Middle frontal gyrus (tissue), 1 donor: ENCODE measurements at regions not wholly inside any gene's neighbourhood (a gene's known extent, or its start where the extent isn't known, plus 50 kb on each side); places are given as distances from the start of the nearest gene placed in this dataset.

Experiments
- DNase-seq: peaks from one replicate; pipeline ENCODE4 v3.0.0-alpha.2; 2015; ENCODE audit warnings: low spot score; ENCODE audit errors: extremely low spot score

DNA sequence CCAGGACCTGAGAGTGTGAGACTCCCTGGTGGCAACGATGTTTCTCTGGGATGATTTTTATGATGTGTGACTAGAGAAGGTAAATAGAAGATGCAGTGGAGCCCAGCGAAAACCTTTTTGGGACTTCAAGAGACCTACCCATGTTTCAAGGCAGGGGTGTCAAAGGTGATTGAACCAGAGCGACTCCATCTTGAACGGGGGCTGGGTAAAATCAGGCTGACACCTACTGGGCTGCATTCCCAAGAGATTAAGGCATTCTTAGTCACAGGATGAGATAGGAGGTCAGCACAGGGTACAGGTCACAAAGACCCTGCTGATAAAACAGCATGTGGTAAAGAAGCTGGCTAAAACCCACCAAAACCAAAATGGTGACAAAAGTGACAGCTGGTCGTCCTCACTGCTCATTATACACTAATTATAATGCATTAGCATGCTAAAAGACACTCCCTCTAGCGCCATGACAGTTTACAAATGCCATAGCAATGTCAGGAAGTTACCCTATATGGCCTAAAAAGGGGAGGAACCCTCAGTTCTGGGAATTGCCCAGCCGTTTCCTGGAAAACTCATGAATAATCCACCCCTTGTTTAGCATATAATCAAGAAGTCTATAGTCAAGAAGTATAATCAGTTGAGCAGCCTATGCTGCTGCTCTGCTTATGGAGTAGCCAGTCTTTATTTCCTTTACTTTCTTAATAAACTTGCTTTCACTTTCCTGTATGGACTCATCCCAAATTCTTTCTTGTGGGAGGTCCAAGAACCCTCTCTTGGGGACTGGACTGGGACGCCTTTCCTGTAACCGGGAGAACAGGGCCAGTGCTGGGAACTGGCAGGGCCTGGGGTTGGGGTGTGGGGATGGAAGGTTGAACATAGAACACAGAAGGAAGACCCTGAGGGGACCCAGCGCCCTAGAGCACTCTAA is 526.4 kb downstream of the QKI start:
- DNase-seq: no peak

DNA sequence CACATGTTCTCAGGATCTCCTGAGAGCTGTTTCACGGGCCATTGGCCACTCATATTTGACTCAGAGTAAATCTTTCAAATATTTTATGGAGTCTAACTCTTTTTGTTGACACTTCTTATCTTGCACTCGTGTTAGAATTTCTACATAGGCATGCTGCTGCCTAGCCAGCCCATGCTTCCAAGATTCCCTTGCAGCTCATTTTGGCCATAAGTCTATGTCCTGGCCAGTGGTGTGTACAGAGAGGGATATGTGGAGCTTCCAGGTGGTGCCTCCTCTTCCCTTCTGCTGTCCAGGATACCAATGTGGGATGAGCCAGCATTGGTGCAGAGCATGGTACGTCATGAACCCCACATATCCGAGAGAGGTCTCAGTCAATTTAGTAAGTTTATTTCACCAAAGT is 522.6 kb downstream of the QKI start:
- DNase-seq: no peak

DNA sequence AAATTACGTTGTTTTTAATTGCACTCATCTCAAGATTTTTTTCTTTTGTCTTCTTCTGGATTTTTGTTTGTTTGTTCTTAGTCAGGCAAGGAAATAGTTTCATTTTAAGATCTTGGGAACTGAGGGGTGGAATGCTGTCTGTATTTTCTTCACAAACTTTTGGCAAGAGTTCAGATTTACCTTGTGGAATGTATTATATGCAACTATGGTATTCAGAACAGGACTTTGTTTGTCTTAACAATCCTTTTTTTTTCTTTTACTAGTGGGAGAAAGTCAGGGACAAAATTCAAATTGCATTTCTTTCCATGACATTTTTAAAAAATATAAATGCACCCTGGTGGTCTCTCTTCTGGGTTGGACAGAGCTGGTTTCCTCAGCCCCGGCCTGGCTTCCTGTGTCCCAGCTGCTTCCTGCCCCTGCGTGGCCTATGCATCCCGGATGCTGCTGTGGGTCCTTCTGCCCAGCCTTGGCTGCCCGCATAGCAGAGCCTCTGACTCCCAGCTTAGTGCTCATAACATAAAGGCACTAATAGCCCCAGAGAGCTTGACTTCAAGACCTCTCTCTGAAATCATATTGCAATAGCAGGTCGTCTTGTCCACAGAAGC is 520.7 kb downstream of the QKI start:
- no peak for DNase-seq

DNA sequence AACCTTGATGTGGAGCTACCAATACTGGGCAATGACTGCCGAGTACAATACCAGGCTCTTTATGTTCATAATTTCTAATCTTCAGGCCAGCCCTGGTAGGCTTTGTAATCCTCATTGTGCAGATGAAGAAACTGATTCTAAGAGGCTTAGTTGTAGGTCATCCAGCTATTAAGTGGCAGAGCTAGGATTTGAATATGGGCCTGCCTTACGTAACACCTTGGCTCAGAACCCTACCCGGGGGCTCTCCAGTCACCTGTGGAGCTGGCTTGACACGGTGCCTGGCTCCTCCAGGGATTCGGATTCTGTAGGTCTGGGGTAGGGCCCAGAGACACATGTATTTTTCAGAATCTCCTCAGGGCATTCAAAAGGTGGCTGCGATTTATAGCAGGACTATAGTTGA is 515.5 kb downstream of the QKI start:
- no peak for DNase-seq

DNA sequence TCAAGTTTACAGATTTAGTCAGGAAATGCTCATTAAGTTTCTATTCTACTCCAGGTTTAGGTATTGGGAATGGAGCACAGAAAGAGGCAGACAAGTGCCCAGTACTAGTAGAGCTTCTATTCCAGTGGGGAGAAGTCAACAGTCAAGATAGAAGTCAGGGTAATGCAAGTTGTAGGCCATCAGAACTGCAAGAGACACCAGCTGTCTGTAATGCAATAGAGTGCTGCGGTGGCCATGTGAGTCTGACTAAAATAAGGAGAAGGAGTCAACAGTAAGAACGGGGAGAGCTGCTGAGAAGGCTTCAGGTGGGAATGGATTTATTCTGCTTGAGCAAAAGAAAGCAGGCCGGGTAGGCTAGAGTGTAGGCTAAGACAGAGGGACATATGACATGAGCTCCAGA is 515.0 kb downstream of the QKI start:
- no peak for DNase-seq

DNA sequence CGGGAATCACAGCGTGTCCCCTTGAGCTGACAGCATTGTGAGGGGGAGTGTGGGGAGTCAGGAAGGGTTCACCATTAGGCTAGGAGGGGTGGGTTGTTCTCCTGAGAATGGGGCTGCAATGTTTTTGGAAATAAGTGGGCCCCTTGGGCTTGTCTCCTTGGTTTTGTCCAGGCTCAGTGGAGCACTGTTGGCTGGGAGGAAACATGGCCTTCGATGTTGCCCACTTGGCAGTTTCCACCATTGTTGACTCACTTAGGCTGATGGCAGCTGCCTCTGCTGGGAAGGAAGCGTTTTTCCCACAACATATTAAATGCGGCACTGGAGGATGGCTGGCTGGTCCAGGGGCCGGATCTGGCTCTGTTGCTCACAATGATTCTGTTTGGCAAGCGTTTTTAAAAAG is 512.1 kb downstream of the QKI start:
- no peak for DNase-seq

DNA sequence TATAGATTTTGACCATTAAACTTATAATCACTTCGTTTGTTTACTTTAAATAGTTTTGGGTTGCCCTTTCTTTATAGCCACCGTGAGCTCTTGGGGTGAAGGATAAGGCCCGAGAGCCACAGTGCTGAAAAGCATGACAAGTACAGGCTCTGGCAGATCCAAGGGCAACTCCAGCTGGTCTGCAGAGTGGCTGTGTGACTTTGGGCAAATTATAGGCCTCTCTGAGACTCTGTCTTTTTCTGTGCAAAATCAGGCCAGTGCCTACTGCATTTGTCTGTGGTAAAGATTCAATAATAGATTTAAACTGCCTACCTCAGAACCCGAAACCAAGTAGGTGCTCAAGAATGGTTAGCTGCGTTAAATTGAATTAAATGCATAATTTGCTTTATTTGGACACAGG is 511.3 kb downstream of the QKI start:
- no peak for DNase-seq

DNA sequence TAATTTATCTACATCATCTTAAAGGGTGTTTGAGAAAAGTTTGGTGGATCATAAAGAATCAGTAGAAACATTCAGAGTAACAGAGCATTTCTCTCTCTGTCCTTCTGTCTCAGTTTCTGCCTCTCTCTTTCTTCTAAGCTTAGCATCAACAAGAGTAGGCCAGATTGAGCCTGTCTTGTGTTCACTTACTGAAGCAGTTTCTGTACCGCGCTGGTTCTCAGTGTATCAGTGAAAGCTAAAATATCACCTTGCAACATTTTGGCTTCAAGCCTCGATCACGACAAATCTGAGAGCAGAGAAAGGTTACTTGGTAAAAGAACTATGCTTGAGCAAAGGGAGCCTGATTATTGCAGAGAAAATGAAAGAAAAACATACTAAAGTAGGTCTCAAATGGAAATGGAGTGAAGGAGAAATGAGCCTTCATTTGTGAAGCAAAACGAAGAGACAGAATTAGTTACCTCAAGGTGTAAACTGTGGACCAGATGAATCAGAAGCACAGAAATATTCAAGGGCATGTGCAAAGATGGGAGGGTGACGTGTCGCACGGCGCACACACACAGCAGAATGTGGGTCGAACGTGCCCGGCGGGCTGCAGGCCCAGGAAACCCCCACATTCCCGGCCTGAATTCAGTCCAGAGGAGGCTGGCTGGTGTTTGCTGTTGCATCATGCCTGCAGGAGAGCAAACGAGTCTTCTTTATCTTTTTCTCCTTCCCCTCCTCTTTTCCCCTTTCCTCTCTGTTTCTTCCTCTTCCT is 509.3 kb downstream of the QKI start:
- no peak for DNase-seq

DNA sequence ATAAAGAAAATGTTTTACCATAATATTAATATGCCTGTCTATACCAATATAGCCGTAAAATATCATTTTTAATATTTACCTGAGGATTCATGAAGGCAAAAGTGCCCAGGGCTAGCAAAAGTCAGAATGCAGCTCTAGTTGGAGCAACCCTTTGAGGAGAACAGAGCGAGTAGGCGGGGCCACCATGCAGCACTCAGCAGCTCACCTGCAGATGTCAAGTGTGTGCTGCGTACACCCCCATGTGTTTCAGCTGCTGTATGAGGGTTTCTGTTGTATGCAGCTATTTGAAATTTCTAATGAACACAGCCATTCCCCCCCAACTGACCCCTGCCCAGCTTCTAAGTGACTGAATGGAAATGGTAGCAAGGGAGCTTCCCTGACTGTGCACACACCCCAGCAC is 508.0 kb downstream of the QKI start:
- no peak for DNase-seq

DNA sequence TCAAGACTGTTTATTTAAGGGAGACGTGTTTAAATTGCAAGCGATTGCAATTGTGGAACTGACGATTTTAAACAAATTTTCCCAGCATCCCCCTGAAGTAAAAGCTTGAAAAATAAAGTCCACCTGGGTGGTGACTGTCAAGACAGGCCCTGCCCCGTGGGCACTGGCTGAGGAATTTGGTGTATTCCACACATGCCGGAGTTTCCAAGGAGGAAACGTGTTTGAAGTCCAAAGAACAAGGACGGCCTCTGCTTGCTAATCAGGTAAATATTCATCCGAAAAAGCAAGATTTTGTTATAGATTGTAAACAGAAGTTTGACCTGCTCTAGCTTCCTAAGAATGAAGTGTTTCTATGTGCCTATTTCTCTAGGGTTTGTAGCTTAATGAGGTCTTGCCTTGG is 505.1 kb downstream of the QKI start:
- no peak for DNase-seq

DNA sequence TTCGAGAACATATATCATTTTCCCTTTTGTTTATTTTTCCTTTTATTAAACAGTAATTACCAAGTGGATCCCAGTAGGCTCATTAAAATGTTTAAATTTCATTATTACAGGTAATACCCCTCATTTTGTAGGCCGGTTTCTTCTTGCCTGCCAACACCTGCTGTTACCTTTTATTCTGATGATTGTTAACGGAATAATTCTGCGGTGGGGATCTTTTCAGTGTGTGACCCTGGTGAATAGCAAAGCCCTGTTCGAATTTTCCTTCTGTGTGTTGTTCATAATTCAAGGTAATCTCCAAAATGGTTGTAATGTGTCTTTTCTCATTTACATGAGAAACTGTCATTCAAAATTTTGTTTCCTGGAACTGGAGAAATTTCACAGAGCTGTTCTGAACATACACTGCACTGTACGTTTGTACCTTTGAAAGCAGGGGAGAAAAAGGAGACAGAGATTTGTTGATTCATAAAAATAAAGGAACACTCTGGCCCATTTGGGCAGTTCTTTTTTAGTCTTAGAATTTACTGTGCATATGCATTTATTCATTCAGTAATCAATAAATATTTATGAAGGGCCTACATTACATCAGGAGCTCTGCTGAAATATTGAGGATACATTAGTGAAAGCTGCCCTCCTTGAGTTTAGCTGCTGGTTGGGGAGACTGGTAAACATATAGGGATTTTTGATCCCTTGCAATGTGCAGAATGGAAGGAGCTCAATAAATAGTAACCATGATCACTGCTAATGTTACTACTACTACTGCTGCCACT is 502.0 kb downstream of the QKI start:
- no peak for DNase-seq

DNA sequence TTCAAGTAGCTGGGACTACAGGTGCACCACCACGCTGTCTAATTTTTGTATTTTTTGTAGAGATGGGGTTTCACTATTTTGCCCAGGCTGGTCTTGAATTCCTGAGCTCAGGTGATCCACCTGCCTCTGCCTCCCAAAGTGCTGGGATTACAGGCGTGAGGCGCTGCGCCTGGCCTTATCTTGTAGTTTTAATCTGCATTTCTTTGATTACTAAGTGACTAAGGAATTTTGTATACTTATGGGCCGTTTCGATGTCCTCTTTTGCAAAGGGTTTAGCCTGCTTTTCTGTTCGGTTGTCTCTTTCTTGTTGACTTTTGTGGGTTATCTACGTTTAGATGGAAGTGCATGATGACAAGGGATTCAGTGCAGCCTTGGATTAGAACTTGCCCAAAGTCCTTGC is 500.6 kb downstream of the QKI start:
- no peak for DNase-seq

DNA sequence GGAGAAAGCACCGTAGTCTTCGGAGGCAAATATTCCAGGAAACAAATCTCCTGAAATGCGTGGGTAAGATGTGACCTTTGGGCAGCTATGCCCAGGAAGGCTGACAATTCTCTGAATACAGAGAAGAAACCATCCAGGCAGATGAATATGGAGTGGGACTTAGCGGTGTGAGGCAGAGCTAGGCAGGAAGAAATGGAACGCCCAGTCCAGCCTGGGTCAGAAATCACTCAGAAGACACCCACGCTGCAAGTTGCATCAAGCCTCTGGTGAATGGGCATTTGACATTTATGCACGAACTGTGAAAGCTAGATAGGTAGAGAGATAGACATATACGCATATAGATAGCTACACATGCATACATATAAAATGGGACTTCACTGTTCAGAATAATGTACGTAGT is 498.5 kb downstream of the QKI start:
- no peak for DNase-seq

DNA sequence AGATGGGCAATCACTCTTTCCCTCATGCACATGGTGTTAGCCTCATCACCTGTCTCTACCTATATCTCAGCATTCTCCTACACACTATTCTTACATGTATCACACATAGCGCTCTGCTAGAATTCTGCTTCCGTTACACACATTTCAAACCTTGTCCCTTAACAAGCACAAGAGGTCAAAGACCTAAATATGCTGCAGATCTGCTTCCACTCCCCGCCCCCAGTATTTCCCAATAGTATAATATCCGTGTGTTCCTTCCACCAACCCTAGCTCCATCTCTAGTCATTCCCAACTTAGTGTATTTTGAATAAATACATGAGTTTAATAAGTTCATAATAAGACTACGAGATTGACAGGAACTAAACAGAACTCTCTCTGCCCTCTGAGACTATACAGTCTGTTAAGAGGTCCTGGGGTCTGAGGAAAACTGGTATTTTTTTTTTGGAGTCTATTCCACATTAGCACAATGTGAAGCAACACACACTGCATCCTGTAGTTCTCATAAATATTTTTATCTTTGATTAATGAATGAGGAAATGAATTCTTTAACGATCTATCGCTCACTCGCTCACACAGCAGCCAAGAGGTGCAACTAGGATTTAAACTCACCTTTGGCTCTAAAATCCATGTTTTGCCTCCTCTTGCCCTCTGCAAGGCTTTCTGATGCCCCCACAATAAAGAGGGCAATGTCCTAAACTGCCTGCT is 491.6 kb downstream of the QKI start:
- DNase-seq: no peak

DNA sequence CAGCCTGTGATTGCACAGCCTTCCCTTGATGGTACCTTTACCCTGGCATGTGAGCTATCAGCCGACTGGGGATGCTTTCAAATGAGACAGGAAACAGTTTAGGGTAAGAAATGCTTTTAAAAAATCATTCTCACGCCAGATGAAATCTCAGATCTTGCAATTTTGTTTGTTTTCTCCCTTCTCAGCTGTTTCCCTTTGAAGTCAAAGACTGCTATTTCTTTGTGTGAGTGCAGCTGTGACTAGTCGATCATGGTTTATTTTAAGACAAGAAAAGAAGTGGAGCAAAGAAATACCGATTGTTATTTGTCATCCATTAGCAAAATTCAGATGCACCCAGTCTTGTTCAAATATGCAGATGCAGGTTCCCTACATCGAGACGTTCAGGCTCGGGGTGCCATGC is 489.7 kb downstream of the QKI start:
- no peak for DNase-seq

DNA sequence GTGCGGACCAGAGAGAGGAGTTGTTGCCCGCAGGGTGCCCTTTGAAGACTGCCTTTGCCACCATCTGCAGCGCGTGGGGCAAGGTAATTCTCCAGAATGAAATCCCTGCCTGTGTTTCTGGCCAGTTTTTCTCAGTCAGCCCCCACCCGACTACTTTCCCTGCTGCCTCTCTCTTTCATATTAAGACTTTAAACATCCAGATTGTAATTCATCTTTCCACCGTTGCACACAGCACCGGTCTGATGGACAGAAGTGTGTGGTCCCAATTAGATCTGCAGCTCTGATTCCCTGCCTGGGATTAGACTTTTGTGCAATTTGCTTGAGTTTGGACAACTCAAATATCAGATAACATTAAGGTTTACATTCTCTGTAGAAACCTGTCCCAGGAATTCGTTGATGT is 489.0 kb downstream of the QKI start:
- DNase-seq: no peak

DNA sequence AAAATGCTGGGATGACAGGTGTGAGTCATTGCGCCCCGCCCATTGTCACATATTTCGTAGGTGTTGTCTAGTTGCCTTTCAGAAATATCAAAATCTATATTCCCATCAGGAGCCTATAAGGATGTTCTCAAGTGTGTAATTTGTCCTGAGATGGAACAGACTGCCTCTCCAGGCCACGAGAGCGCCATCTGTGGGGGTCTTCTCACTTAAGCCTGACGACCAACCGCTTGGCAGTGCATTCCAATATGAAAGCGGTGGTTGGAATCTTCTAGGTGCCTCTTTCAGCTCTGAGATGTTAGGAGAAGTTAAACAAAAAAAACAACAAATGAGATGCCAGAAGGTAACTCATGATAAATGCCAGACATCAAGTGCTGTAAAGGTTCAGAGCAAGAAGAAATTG is 488.5 kb downstream of the QKI start:
- no peak for DNase-seq

DNA sequence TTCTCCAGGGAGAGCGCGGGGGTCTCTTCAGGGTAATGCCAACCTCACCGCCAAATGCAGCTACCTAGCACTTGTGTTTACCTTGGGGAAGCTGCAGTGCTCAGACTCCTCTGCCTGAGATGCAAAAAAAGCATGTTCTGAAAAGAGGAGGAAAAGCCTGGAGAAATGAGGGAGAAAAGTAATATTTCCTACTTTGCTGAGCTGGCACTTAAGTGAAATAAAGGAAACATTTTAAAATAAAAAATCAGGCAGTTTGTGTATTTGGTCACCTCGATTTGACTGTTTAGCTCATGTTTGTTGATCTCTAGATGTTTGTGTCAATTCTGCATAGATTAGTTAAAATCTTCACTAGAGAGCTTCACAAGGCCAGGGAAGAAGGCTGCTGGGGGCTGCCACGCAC is 487.2 kb downstream of the QKI start:
- DNase-seq: no peak

DNA sequence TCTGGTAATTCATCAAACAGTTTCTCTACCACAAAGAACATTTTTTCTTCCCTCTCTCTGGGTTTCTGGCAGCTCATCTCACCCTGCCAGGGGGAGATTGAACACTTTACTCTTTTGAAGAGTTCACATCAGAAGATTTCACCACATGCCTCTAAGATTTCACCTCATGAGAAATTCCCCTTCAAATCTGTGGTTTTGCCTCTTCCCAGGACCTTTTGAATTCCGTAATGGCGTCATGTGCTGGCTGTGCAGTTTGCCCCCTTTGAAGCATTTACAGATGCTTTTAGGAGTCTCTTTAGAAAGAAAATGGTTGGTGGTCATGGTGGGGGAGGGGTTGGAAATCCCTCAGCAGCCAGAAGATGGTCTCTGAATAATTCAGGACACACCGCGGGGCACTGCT is 486.1 kb downstream of the QKI start:
- DNase-seq: no peak

DNA sequence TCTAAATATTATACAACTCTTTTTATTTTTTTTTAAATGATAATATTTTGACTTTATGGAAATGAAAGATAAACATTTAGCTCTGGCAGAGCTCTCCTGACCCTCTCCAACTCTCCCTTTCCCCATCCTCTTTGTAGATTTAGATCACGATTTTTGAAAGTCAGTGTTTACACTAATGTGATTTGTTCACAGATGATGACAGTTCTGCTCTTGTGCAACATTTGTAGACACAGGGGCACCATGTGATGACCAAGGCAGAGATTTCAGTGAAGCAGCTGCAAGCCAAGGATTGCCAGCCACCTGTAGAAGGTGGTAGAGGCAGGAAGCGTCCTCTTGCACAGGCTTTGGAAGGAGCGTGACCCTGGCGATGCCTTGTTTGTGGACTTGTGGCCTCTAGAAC is 483.2 kb downstream of the QKI start:
- DNase-seq: no peak

DNA sequence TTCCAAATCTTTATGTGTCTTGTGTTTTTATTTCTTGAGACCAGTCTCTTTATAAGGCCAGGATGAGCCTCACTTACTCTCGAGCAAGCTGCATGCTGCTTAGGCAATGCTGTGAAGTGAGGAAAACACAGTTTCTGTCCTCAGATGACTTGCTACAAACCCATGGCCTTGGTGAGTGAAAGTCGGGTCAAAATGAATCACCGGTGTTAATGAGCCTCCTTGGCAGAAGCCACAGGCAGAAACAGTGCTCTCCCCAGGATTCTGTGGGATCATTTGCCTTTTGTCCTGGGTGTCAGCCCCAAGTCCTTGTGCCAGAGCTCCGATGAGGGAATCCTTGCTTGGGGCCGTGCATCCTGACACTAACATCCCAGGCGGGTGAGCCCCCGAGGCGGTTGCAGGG is 482.5 kb downstream of the QKI start:
- DNase-seq: no peak
